HG02763 (cell line): ENCODE measurements at regions not wholly inside any gene's neighbourhood (a gene's known extent, or its start where the extent isn't known, plus 50 kb on each side); places are given as distances from the start of the nearest gene placed in this dataset.
"Not testable (repeated sequence)": the region's sequence is repeated elsewhere in the genome, so short reads cannot be mapped to it uniquely, and the experiment has no call there.

Experiments used
- ATAC-seq: cut with Tn5 transposase; IDR thresholded peaks from one replicate; pipeline ENCODE4 v1.9.1; 2021; ENCODE audit warnings: mild to moderate bottlenecking, moderate library complexity; ENCODE audit not compliant: unreplicated experiment

- ATAC-seq = no peak
These were observed 589.8 kb downstream of the KCNH5 start for GRCh38 chr14:62455446-62455845.

GRCh38 chr14:62462988-62463387 lies 582.3 kb downstream of the KCNH5 start:
- no peak for ATAC-seq

DNA sequence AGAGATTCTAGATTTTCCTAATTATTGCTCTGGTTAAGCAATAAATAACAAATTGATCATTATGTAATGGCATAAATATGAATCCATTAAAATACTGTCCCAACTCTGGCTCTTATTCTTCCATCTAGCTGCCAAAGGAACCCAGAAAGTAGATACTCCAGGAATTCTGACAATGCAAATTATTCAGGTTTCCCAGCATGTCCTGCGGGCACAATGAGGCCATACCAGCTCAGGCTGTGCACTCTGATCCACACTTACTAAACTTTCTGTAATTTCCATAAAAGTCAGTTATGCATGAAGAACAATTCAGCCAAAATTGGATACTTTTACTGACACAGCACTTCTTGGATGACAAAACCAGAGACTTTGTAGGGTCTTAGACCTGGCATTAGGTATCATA lies 576.3 kb downstream of the KCNH5 start:
- ATAC-seq = no peak

- no peak for ATAC-seq
These were observed 574.3 kb downstream of the KCNH5 start for GRCh38 chr14:62470935-62471334.

- ATAC-seq = no peak
These were observed 554.1 kb downstream of the KCNH5 start for GRCh38 chr14:62491146-62491545.

- no peak for ATAC-seq
These were observed 547.5 kb downstream of the KCNH5 start for GRCh38 chr14:62497708-62498107.

- ATAC-seq = no peak
These were observed 544.1 kb downstream of the KCNH5 start for GRCh38 chr14:62501021-62501750.

DNA sequence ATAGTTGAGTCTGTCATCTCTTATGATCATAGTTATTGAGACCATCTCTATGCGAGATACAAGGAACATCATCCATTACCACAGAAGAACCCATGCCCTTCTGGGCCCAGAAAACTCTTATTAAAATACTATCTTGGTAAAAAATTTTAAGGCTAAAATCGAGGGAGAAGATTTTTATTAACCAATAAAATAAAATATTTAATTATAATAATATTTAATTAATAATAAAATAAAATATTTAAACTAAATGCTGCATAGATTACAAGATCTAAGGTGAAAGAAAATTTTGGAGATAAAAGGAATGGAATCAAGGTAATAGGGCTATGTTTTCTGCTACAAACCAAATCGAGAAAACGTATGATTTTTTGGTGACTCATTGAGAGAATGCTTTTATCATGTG lies 540.2 kb downstream of the KCNH5 start:
- ATAC-seq = no peak

- ATAC-seq = not testable (repeated sequence)
These were observed 523.9 kb downstream of the KCNH5 start for GRCh38 chr14:62521309-62521708.

GRCh38 chr14:62528296-62528695 lies 517.0 kb downstream of the KCNH5 start:
- no peak for ATAC-seq

DNA sequence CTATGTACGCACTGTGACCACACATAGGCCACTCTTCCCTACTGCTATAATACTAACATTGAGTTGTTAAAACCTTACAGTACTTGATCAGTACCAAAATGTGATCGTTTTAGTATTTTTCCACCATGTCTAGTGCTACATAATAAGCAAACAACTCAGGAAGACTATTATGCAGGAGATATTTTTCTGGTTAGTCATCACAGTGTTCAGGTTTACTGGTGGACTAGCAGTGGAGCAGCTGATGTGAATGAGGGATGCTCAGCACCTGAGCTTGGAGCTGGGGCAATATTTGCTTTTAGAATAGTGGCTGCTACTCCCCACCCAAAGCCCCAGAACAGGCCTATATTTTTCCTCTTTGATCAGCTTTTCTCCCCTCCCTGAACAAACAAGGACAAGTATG lies 513.1 kb downstream of the KCNH5 start:
- ATAC-seq = no peak

DNA sequence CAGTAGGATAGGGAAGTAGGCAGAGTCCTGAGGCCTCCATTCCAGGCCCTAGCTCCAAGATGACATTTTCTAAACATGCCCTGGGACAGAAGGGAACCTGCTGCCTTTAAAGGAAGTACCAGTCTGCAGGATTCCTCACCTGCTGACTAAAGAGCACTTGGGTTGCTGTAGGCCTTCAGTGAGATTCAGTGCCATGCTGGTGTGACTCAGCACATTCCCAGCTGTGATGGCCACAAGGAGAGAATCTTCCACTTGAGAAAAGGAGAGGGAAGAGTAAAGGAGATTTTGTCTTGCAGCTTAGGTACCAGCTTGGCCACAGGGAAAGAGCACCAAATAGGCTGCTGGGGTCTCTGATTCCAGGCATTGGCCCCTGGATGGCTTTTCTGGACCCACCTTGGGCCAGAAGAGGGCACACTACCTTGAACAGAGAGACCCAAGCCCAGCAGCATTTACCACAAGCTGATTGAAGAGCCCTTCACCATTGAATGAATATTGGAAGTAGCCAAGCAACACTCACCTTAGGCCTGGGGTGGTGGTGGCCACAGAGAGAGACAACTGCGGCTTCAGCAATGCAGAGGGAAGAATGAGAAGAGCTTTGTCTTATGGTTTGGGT lies 498.3 kb downstream of the KCNH5 start:
- no peak for ATAC-seq

DNA sequence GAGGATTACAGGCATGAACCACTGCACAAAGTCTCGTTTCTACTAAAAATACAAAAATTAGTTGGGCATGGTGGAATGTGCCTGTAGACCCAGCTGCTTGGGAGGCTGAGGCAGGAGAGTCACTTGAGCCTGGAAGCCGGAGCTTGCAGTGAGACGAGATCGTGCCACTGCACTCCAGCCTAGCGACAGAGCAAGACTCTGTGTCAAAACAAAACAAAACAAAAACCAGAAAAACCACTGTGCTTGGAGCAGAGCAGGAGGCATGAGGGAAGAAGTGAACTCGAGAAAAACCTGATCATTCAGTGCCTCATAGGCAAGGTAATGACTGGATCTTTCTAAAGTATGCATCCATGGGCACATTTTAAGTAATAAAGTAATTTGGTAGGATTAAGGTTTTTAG lies 487.8 kb downstream of the KCNH5 start:
- no peak for ATAC-seq

GRCh38 chr14:62558451-62558850 lies 486.8 kb downstream of the KCNH5 start:
- no peak for ATAC-seq

DNA sequence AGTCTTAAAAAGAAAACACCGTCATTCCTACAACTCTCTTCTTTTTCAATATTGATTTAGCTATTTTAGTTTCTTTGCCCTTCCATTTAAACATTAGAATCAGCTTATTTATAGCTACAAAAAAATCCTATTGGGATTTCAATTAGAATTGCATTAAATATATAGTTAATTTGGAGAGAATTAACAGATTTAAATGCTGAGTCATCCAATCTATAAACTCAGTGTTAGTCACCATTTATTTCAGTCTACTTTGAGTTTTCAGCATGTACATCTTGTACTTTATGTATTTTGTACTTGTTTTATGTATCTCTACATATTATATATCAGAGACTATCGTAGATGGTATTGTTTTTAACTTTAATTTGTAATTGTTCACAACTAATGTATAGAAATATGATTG lies 460.0 kb downstream of the KCNH5 start:
- no peak for ATAC-seq

DNA sequence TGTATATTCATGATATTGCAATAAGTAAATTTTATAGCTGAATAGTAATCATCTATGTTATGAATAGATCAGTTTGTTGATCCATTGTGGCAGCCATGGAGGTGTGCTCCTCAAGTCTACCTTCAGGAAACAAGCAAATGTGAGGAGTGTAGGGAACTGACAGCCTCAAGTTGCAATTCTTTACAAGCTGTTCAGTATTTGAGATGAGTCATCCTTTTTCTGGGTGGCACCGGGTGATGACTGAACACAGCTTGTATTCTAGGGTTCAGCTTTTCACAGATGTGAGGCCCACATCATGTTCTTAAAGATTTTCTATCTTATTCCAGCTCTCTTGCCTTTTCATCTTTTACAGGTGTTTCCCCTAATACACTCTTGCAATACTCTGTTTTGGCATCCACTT lies 452.4 kb downstream of the KCNH5 start:
- no peak for ATAC-seq

DNA sequence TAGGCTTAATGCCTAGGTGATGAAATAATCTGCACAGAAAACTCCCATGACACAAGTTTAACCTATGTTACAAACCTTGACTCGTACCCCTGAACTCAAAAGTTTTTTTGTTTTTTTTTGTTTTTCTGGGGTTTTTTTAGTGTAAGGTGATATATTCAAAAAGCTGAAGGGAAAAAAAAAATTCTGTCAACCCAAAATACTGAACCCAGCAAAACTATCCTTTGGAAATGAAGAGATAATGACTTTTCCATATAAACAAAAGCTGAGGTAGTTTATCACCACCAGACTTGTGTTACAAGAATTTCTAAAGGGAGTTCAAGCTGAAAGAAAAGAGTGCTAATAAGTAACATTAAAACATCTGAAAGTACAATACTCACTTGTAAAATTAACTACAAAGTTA lies 448.1 kb downstream of the KCNH5 start:
- no peak for ATAC-seq

DNA sequence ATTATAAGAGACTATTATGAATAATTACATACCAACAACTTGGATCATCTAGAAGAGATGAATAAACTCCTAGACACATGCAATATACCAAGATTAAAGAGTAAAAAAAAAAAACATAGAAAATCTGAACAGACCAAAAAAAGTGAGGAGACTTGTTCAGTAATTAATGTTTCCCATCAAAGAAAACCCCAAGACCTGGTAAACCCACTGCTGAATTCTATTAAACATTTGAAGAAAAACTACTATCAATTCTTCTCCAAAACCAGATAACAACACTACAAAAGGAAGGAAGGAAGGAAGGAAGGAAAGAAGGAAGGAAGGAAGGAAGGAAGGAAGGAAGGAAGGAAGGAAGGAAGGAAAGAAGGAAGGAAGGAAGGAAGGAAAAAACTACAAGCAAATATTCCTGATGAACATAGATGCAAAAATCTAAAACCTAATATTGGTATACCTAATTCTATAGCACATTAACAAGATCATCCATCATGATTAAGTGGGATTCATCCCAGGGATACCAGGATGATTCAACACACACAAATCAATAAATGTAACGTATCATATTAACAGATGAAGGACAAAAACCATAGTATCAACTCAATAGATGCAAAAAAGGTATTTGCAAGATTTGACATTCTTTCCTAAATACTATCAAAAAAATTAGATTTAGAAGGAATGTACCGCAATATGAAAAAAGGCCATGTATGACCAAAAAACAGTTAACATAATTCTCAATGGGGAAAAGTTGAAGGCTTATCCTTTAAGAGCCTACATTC lies 445.5 kb downstream of the KCNH5 start:
- no peak for ATAC-seq

- no peak for ATAC-seq
These were observed 442.5 kb downstream of the KCNH5 start for GRCh38 chr14:62602712-62603111.

GRCh38 chr14:62604524-62604923 lies 440.7 kb downstream of the KCNH5 start:
- no peak for ATAC-seq

GRCh38 chr14:62614122-62614521 lies 431.1 kb downstream of the KCNH5 start:
- no peak for ATAC-seq

GRCh38 chr14:62616668-62617067 lies 428.6 kb downstream of the KCNH5 start:
- no peak for ATAC-seq
